Suprapubic skin (tissue), 4 donors: ENCODE measurements at regions not wholly inside any gene's neighbourhood (a gene's known extent, or its start where the extent isn't known, plus 50 kb on each side); places are given as distances from the start of the nearest gene placed in this dataset.

Experiments used
- CTCF ChIP-seq, 2 donors: fragments of 200-600 bp in 1 of 2; fragments of 450-650 bp in 1 of 2; sonication (generic) in 1 of 2; IDR thresholded peaks; one replicate each; pipeline ENCODE4 v1.5.1; 2016 to 2019; ENCODE audit warnings: antibody characterized with exemption in 2 of 2, mild to moderate bottlenecking in 1 of 2, moderate library complexity in 1 of 2
- EP300 ChIP-seq: sonication (generic); formaldehyde crosslinking; IDR thresholded peaks from one replicate; pipeline ENCODE4 v1.6.1; 2017; ENCODE audit warnings: antibody characterized with exemption
- POLR2AphosphoS5 ChIP-seq, 3 donors: sonication (generic); formaldehyde crosslinking; IDR thresholded peaks; one replicate each; pipeline ENCODE4 v1.6.1; 2017; ENCODE audit warnings: antibody characterized with exemption in 3 of 3

GRCh38 chr5:115054387-115054951 is 115.2 kb downstream of the TRIM36 start:
- TF ChIP-seq CTCF (IDR thresholded peaks at IDR 0.05) (no peak), POLR2AphosphoS5 (IDR thresholded peaks at IDR 0.05) (no peak), EP300 (no peak)
